Endothelial cell of umbilical vein (primary cell): ENCODE measurements at regions not wholly inside any gene's neighbourhood (a gene's known extent, or its start where the extent isn't known, plus 50 kb on each side); places are given as distances from the start of the nearest gene placed in this dataset.

Experiments used
- BruUV-seq: library from RNA; stranded (reverse); fragments of 400-500 nt; replicated peaks from 2 replicates; lab custom pipeline; 2021; lab: Mats Ljungman, UMichigan
- CTCF ChIA-PET: fragments of 300-600, 350-600 bp; sonication (Branson Sonifier 250); formaldehyde crosslinking; loops from one replicate; lab custom pipeline; 2021; ENCODE audit warnings: antibody characterized with exemption, inconsistent platforms; lab: Charles Lee
- POLR2A ChIA-PET: fragments of 300-600, 350-600 bp; sonication (Branson Sonifier 250); formaldehyde crosslinking; loops from one replicate; lab custom pipeline; 2021; ENCODE audit warnings: antibody characterized with exemption, inconsistent platforms; lab: Charles Lee
- DNase-seq: peaks from one replicate; pipeline ENCODE4 v3.0.0-alpha.2; 2011; ENCODE audit warnings: low read depth, low spot score
- FAIRE-seq: peaks from 2 replicates; lab custom pipeline; 2011; peaks lifted over from hg19 to GRCh38; lab: Jason Lieb, UNC
- H2AFZ ChIP-seq: 2 replicates; pipeline ENCODE4 v1.6.0; 2012; ENCODE audit warnings: low read depth, low read length, control low read depth, inconsistent platforms
- H3K27ac ChIP-seq: 2 replicates; pipeline ENCODE4 v1.5.1; 2011; ENCODE audit warnings: low read depth, mild to moderate bottlenecking, control low read depth, low read length, moderate library complexity; ENCODE audit not compliant: insufficient read depth
- H3K27me3 ChIP-seq, 2 experiments: 2 replicates each; pipeline versions ENCODE4 v1.6.0 to v1.6.1; 2011; ENCODE audit warnings: low read length in 2 of 2, mixed read lengths in 1 of 2; ENCODE audit not compliant: control insufficient read depth in 2 of 2, insufficient read depth in 2 of 2
- H3K36me3 ChIP-seq, 2 experiments: 2 replicates in 1 of 2; 3 replicates in 1 of 2; pipeline ENCODE4 v1.5.1; 2011; ENCODE audit warnings: low read length in 2 of 2, mild to moderate bottlenecking in 1 of 2, moderate library complexity in 1 of 2; ENCODE audit not compliant: control insufficient read depth in 2 of 2, insufficient read depth in 2 of 2; ENCODE audit errors: extremely low read depth in 1 of 2
- H3K4me1 ChIP-seq: 3 replicates; pipeline ENCODE4 v1.5.1; 2011; ENCODE audit warnings: mild to moderate bottlenecking, low read length; ENCODE audit not compliant: control insufficient read depth, insufficient read depth; ENCODE audit errors: extremely low read depth
- H3K4me2 ChIP-seq: 2 replicates; pipeline ENCODE4 v1.6.1; 2011; ENCODE audit warnings: low read length, control low read depth, mixed read lengths; ENCODE audit not compliant: insufficient read depth
- H3K4me3 ChIP-seq, 3 experiments: fragments of 200-600 bp in 1 of 3; sonication (generic), shearing (Covaris generic) in 1 of 3; replicated peaks in 1 of 3; 2 replicates each; pipeline ENCODE4 v1.5.1; 2011 to 2016; ENCODE audit warnings: control low read depth in 3 of 3, low read length in 3 of 3, mild to moderate bottlenecking in 2 of 3, inconsistent platforms in 1 of 3, low read depth in 1 of 3, moderate library complexity in 1 of 3; ENCODE audit not compliant: insufficient read depth in 1 of 3
- H3K79me2 ChIP-seq: 2 replicates; pipeline ENCODE4 v1.6.0; 2012; ENCODE audit warnings: low read length, inconsistent platforms; ENCODE audit not compliant: control insufficient read depth, insufficient read depth
- H3K9ac ChIP-seq: replicated peaks from 2 replicates; pipeline ENCODE3; 2011; ENCODE audit warnings: low read length, control low read depth; ENCODE audit not compliant: insufficient read depth; ENCODE audit errors: extremely low read depth
- H3K9me1 ChIP-seq: replicated peaks from 3 replicates; pipeline ENCODE4 v1.6.0; 2011; ENCODE audit warnings: mild to moderate bottlenecking, low read length; ENCODE audit not compliant: control insufficient read depth, insufficient read depth; ENCODE audit errors: extremely low read depth
- H3K9me3 ChIP-seq: replicated peaks from 2 replicates; pipeline ENCODE4 v1.5.1; 2012; ENCODE audit warnings: low read length, inconsistent platforms; ENCODE audit not compliant: control insufficient read depth, insufficient read depth
- H4K20me1 ChIP-seq: replicated peaks from 2 replicates; pipeline ENCODE3; 2011; ENCODE audit warnings: mild to moderate bottlenecking, low read length; ENCODE audit not compliant: control insufficient read depth, insufficient read depth; ENCODE audit errors: extremely low read depth
- CTCF ChIP-seq, 2 donors: IDR thresholded peaks; 1 replicate in 1 of 2; 2 replicates in 1 of 2; pipeline ENCODE4 v1.5.1; 2011; ENCODE audit warnings: low read length in 2 of 2, mild to moderate bottlenecking in 2 of 2, moderate library complexity in 2 of 2, control low read depth in 1 of 2, inconsistent platforms in 1 of 2, low read depth in 1 of 2; ENCODE audit not compliant: insufficient read depth in 1 of 2; ENCODE audit errors: extremely low read depth in 1 of 2
- EZH2 ChIP-seq: IDR thresholded peaks from 2 replicates; pipeline ENCODE4 v1.6.1; 2012; ENCODE audit warnings: borderline replicate concordance, low read depth, mild to moderate bottlenecking, moderate library complexity, low read length, inconsistent platforms; ENCODE audit not compliant: severe bottlenecking
- FOS ChIP-seq: IDR thresholded peaks from 2 replicates; pipeline ENCODE4 v1.6.1; 2011; ENCODE audit warnings: mild to moderate bottlenecking, low read length, moderate library complexity, borderline replicate concordance; ENCODE audit not compliant: insufficient read depth
- GATA2 ChIP-seq: IDR thresholded peaks from 2 replicates; pipeline ENCODE4 v1.7.0; 2011; ENCODE audit warnings: low read depth, mild to moderate bottlenecking, moderate library complexity, mixed read lengths, low read length; ENCODE audit not compliant: insufficient read length, insufficient read depth
- JUN ChIP-seq: IDR thresholded peaks from 2 replicates; pipeline ENCODE4 v1.6.1; 2011; ENCODE audit warnings: borderline replicate concordance, low read depth; ENCODE audit not compliant: insufficient read length, insufficient read depth
- MAX ChIP-seq: IDR thresholded peaks from 2 replicates; pipeline ENCODE4 v1.6.1; 2011; ENCODE audit not compliant: insufficient read depth, insufficient read length
- MYC ChIP-seq: IDR thresholded peaks from one replicate; pipeline ENCODE4 v1.6.1; 2011; ENCODE audit warnings: mild to moderate bottlenecking, low read depth, low read length
- POLR2A ChIP-seq: IDR thresholded peaks from 2 replicates; pipeline ENCODE4 v1.6.1; 2012; ENCODE audit warnings: low read depth, mild to moderate bottlenecking, control low read depth, low read length
- POLR2AphosphoS5 ChIP-seq: IDR thresholded peaks from 2 replicates; pipeline ENCODE4 v1.6.1; 2012; ENCODE audit warnings: low read depth, mild to moderate bottlenecking, control low read depth, low read length, moderate library complexity; ENCODE audit not compliant: insufficient read depth
- dilution Hi-C: fragments of 300-500 bp; cut with MboI; formaldehyde crosslinking; loops from one replicate; pipeline ENCODE4 v1.15.0; 2019; ENCODE audit warnings: low sequenced_read_pairs; ENCODE audit not compliant: extremely low pct_ligation_motif_present
- intact Hi-C: fragments of 100-400 bp; cut with micrococcal nuclease; formaldehyde crosslinking; loops from one replicate; pipeline ENCODE4 v1.10.0; 2022

- Histone ChIP-seq H2AFZ (peak overlapping the region; percentile 92), H3K27me3 (no peaks in the 10 kb centered on the region), H3K79me2 (no peaks in the 10 kb centered on the region), H3K9me3 (no peaks in the 10 kb centered on the region), H3K9ac (no peak overlapping the region), H3K4me3 (no peak overlapping the region), H3K27ac (no peak overlapping the region), H4K20me1 (no peaks in the 10 kb centered on the region), H3K4me2 (peak overlapping the region; percentile 7), H3K9me1 (no peaks in the 10 kb centered on the region), H3K36me3 (no peaks in the 10 kb centered on the region), H3K4me1 (peaks cover 12% of the 10 kb centered on the region)
- ChIA-PET CTCF (no interaction called here), POLR2A (no interaction called here)
- no TSS peak for BruUV-seq
- intact Hi-C loops (loop anchor here (5.0 kb wide), 1 partner anchor 150 kb away; no protein-coding TSS in a partner anchor), dilution Hi-C loops (no loop called here)
- TF ChIP-seq POLR2A (no peak), POLR2AphosphoS5 (no peak), MYC (no peak), CTCF (IDR thresholded peaks at IDR 0.05; ENCODE audit: extremely low read depth in 1 of 2, insufficient read depth in 1 of 2, low read depth in 1 of 2, low read length in 2 of 2) (peak in 1 of 2 donors; percentile 5)
- peak; percentile 49 for DNase-seq
- peak; percentile 60 for FAIRE-seq
Measured at GRCh38 chr20:53677447-53678314, 84.0 kb upstream of the ZNF217 start.

GRCh38 chr20:53676987-53677386, 83.3 kb upstream of the ZNF217 start:
- BruUV-seq, result no TSS peak
- DNase-seq, result no peak
- TF ChIP-seq FOS, result no peak
- TF ChIP-seq CTCF (IDR thresholded peaks at IDR 0.05; ENCODE audit: extremely low read depth in 1 of 2, insufficient read depth in 1 of 2, low read depth in 1 of 2, low read length in 2 of 2), result no peak
- no peak for TF ChIP-seq POLR2A
- no peak for TF ChIP-seq JUN
- no peak for TF ChIP-seq MAX
- TF ChIP-seq MYC, result no peak
- no peak for TF ChIP-seq EZH2
- no peak for TF ChIP-seq GATA2
- no peak for TF ChIP-seq POLR2AphosphoS5
- no peak for FAIRE-seq
- H3K9me1 ChIP-seq, result no peaks in the 10 kb centered on the region
- no peaks in the 10 kb centered on the region for H4K20me1 ChIP-seq
- ChIA-PET CTCF (no interaction called here), POLR2A (no interaction called here)
- no peak overlapping the region for H3K27ac ChIP-seq
- H3K4me1 ChIP-seq, result peaks cover 12% of the 10 kb centered on the region
- H3K9ac ChIP-seq, result no peak overlapping the region
- no peaks in the 10 kb centered on the region for H3K9me3 ChIP-seq
- no peaks in the 10 kb centered on the region for H3K27me3 ChIP-seq
- H3K4me3 ChIP-seq, result no peak overlapping the region
- no peak overlapping the region for H2AFZ ChIP-seq
- dilution Hi-C loops (no loop called here), intact Hi-C loops (loop anchor here (5.0 kb wide), 1 partner anchor 150 kb away; no protein-coding TSS in a partner anchor)
- no peaks in the 10 kb centered on the region for H3K79me2 ChIP-seq
- no peak overlapping the region for H3K4me2 ChIP-seq
- no peaks in the 10 kb centered on the region for H3K36me3 ChIP-seq
